ENCODE measurements at regions not wholly inside any gene's neighbourhood (a gene's known extent, or its start where the extent isn't known, plus 50 kb on each side); places are given as distances from the start of the nearest gene placed in this dataset.

DNA sequence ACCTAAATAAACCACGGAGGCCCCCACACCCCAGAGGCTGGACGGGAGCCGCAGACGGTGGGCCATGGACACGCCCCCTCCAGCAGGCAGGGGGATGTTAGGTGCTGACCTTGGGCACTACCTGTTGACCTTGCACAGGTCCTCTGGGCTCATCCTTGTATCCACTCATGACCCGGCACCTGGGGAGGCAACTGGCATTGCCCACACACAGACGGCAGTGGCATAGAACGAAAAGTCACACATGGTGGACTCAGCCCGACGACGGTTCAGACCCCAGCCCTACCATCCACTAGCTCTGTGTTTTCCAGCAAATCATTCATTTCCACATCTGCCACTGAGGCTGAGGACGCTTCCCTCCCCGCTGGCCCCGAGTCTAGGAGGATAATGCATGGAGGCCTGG is 247.7 kb upstream of the PPP2R2D start:
- DNase-seq, result no peak

DNA sequence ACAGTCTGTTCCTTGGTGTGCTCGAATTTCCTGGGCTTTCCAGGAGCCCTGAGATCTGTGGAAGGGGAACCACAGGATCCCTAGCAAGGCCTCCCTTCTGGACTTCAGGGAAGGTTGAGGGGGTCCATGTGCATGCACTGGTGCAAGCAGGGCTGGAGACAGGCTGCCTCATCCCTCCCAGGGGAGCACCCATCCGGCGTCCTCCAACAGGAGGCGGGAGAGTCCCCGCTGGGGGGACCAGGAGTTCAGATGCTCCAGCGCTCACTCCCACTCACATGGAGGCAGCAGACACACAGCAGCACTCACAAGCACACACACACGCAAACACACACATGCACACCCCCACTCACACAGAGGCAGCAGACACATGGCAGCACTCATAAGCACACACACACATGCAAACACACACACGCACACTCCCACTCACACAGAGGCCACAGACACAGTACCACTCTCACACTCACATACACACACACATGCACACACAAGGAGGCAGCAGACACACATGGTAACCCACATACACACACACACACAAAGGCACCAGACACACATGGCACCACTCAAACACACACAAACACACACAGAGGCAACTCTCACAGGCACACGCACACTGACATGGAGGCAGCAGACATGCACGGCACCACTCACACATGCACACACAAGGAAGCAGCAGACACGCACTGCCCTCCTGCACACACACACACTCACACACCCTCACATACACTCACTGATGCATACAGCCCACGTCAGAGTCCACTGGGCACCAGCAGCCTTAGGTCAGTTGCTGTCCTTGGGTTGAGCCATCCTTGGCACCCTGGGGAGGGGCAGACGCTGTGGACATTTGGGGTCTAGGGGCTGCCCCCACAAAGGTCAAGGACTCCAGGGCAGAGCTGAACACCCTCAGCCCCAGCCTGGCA is 247.0 kb upstream of the PPP2R2D start:
- DNase-seq, result no peak

DNA sequence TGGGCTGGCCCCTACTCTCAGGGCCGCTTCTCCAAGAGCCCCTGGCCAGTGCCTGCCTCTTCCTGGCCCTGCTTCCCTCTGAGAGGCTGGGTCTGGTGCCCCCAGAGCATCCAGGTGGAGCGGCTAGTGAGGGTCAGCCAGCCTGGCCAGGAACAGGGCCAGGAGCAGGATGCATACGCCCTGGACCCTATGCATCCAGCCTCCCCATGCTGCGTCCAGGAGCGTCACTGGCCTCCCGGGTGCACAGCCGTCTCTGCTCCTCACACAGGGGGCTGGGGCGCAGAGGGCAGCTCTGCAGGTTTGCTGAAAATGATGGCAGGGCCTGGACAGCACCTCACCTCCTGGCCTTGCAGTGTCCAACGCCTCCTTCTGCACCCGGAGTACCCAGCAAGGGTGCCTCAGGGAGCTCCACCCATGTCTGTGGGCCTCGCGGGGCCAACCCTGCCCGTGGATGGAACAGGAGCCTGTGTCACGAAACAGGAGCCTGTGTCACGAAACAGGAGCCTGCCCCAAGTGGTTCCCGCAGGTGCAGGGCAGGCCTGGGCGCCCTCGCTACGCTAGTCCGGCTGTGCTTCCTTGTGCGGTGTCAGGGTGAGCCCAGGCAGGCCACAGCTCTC is 246.2 kb upstream of the PPP2R2D start:
- no peak for DNase-seq

DNA sequence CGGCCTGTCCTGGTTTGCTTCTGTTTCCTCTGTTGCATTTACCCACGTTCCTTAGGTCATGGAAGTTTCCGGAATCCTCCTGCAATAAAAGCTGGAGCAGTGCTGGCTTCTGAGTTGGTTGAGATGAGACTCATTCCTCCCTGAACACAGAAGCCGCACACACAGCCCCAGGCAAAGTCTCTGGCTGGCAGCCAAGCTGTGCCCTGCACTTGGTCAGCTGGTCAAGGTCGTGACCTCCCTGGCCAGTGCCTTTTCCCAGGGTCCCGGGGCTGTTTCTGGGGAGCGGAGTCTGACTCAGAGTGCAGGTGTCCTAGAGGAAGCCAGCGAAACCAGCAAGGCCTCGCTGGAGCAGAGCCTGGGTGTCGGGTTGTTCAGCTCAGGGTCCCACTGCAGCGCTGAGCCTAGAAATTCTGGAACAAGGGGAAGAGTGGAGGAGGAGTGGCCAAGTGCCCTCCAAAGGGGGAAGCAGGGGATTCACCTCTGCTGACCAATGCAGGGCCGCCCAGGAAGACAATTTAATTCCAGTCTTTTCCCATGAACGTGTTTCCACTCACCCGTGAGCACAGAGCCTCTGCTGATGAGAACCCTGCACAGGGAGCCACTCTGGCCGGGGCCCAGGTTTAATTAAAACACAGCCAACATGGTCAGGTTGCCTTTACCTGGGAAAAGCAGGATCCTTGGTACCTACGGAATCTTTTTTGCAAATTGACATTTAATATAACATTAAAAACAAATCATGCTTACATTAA is 245.5 kb upstream of the PPP2R2D start:
- DNase-seq, result no peak

DNA sequence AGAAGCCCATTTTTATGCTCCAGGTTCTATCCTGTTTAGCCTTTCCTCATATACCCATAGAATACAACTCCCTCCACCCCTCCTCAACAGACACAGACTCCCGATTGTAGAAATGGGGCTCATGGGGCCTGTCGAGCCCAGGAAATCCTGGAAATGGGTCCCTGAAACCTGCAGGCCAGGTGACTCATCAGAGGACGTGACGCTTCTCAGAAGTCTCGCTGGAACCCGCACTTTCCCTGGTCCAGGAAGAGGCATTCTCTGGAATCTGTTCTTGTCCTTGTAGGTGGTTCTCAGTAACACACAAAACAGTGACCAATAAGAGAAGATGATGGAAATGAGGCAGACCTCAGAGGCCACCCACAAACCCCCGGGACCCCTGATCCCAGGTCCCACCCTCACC is 244.8 kb upstream of the PPP2R2D start:
- no peak for DNase-seq

DNA sequence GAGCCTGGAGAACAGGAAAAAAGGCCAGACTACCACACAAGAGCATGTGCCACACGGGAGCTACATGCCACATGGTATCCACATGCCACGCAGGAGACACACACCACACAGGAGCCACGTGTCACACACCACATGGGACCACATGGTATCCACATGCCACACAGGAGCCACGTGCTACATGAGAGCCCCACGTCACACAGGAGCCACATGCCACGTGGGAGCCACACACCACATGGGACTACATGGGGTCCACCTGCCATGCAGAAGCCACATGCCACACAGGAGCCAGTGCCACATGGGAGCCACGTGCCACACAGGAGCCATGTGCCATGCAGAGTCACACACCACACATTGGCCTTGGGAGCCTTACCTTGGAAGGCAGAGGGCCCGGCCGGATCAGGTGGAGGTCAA is 244.4 kb upstream of the PPP2R2D start:
- no peak for DNase-seq

DNA sequence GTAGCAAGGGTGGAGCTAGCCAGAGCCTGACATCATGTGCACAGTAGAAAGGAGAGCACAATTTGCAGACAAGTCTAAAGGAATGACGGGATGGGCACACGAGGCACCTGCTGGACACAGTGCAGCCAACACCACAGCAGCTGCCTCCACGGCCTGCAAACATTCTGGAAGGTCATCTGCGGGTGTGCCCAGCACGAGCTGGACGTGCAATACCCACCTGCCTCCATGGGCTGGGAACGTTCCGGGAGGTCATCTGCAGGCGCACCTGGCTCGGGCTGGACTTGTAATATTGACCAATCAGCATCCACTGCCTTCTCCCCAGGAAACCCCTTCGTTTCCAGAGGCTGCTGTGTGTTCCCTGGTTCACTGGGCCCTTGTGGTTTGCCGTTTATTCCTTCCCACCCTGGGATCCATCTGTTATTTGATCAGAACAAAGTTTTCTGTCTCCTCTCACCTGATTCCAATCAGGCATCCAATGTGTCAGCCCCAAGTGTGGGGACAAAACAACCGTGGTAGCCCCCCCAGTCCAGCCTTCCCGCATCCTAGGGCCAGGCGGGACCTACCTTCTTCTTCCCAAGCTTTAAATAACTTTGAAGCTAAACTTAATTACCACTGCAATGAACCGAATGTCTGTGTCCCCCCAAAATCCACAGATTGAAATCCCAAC is 243.4 kb upstream of the PPP2R2D start:
- DNase-seq, result no peak

DNA sequence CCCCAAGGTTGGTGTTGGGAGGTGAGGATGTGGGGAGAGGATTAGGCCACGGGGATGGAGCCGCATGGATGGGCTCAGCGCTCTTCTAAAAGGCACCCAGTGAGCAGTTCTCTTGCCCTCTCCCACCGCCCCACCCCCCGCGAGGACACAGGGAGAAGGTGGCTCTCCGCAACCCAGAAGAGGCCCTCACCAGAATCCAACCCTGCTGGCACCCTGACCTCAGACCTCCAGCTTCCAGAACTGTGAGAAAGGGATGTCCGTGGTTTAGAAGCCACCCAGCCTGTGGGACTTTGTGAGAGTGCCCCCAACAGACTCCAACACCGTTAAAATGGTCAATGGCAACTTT is 242.8 kb upstream of the PPP2R2D start:
- no peak for DNase-seq

DNA sequence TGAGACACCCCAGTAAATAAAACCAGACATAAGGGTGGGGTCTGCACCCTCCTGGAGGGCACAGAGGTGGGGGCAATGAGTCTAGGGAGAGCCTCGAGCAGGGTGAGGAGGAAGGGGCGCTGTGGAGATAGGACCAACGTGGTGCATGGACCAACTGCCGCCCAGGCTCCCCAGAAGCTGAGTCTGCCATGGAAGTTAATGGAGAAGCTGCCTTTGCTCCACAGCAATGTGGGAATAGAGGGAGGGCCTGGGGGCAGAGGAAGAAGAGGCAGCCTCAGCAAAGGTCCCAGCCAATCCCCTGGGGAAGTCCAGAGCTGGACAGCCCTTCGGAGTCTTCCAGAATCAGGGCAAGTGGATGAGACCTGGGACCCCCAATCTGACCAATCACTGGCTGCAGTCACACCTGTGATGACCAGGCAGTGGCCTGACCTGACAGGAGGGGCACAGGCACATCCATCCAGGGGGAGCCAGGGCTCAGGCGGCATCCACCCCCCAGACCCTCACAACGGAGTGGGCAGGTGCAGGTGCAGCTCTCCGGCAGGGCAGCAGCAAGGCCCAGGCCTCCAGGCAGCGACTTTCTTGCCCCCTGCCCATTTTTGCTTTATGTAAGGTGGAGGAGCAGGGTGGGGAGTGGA is 242.2 kb upstream of the PPP2R2D start:
- no peak for DNase-seq

DNA sequence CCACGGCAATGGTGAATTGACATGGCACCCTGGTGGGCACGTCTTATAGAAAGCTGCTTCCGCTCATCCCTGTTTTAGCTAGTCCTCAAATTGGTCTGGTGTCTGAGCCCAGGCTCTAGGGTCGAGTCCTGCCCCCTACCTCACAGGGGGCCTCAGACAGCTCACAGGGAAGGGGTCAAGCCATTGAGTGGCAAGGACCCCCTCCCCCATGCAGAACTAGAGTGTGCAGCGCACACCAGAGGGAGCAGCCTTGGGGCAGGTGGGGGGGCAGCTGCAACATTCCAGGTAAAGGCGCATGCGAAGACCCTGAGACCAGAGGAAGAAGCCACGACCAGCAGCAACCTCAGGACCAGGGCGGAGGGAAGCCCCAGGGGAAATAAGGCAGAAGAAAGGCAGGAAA is 240.4 kb upstream of the PPP2R2D start:
- no peak for DNase-seq

DNA sequence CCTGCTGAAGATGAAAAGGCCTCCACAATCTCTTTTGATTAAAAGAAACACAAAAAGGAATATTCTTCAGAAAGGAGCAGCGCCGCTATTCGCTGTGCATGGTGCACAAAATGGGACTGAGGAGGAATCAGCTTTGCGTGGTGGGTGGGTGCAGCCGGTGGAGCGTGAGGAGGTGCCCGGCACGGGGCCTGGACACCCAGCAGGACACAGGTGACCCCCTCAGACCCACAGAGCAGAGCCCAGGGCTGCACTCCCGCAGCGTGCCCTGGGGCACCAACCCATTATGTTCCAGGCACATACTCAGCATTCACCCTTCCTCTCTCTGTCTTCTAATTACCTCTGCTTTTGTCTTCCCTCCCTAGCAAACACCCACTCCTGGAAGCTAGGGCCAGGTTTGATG is 238.0 kb upstream of the PPP2R2D start:
- DNase-seq, result no peak

DNA sequence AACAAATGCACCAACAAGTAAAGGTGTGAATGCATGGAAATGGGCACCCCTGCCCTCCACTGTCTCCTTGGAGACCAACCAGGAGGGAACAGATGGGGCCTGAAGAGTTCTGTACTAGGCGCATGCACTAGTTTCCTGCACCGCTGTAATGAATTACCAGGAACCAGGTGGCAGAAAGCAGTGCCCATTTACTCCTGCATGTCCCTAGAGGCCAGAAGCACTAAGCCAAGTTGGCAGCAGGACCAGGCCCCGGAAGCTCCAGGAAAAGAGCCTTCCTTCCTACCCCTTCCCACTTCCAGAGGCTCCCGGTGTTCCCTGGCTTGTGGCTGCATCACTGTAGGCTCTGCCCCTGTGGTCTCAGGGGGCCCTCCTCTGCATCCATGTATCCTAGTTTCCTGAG is 237.5 kb upstream of the PPP2R2D start:
- no peak for DNase-seq

DNA sequence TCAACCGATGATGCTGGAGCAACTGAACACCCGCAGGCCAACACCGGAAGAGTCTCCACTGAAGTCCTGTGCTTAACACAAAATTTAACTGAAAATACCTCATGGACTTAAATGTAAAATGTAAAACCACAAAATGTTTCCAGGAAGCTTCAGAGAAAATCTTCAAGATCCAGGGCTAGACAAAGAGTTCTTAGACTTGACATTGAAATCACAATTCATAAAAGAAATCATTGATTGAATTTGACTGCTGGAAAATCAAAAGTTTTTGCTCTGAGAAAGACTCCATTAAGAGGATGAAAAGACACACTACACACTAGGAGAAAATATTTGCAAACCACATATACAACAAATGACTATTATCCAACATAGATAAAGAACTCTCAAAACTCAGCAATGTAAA is 234.7 kb upstream of the PPP2R2D start:
- no peak for DNase-seq

DNA sequence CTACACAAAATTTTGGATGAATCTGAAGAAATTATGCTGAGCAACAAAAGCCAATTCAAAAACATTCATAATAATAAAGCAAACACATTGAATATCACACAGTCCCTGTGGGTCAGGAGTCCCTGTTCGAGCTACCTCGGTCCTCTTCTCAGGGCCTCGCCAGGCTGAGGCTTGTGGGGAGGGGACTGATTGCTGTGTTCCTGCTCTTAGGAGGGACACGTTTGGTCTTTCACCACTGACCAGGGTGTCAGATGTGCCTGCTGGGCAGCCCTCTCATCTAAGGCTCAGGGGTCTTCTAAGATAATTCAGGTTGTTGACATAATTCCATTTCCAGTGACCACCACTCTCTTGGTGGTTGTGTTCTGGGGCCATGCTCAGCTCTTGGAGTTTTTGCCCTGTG is 233.8 kb upstream of the PPP2R2D start:
- no peak for DNase-seq

DNA sequence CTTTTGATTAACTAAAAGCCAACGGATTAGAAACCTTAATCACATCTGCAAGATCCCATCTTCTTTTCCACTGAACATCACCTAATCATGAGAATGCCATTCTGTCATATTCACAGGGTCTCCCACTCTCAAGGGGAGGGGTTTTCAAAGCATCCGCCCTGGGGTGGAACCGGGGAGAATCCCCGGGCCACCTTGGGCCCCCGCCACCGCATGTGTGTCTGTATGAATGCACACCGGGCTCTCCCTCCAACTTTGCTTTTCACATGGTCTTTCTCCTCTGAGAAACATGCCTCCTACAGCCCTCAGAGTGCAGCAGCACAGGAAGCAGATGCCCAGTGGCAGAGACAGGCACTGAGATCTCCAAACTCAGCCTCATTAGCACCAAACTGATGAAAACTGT is 233.2 kb upstream of the PPP2R2D start:
- no peak for DNase-seq

DNA sequence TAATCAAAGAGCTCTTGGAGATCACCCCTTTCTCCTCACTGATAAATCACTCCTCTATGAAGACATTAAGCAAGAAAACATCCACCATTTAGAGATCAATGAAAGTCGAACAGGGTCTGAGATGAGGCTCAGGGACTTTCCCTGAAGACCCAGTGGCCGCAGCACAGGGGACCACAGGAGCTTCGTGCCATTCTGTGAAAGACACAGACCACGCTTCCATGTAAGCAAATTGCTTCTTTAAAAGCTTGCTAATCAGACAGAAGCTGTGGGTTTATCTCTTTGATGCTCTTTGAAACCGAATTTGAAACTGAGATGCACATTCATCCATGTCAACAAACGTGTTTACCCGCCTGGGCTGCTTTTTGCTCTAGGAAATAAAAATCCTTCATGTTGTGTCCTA is 231.9 kb upstream of the PPP2R2D start:
- no peak for DNase-seq

DNA sequence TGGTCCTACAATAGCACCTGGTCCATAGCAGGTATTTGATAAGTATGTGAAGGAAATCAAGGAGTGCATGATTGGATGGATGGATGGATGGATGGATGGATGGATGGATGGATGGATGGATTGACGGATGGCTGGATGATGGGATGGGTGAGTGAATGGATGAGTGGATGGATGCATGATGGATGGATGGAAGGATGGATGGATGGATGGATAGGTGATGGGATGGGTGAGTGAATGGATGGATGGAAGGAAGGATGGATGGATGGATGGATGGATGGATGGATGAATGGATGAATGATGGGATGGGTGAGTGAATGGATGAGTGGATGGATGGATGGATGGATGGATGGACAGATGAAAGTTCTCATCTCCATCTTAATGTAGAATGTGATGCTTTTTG is 231.0 kb upstream of the PPP2R2D start:
- DNase-seq, result no peak

DNA sequence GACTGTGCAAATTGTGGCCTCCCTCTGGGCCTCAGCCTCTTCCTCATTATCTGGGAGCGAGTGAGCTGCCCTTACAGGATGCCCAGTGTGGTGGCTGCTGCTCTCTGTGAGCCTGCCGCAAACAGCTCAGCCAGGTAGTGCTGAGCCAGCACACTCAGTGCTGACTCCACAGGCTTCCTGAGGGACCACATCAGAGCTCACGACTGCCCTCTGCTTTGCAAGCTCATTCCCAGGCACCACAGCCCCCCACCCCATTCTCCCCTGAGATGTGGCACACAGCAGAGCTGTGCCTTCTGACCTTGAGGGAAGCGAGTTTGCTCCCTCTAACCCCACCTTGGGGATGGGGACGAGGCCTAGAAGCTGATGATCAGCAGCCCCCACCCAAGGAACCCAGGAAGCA is 230.5 kb upstream of the PPP2R2D start:
- no peak for DNase-seq

DNA sequence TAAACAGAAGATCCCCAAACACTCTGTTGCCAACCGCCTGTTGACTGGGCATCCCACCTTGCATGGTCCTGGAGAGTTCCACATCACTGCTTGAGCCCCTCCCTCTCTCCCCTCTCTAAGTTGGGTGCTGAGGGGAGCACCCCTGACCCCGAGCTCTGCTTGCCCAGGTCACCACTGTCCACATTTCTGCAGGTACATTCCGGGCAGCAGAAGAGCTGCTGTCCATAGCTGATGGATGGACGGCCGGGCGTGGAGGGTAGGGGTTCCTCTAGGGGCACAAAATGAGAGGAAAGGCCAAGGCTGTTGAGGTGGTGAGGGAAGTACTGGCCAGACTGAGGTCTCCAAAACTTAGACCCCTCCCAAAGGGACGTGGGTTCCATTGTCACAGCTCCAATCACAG is 227.4 kb upstream of the PPP2R2D start:
- no peak for DNase-seq

DNA sequence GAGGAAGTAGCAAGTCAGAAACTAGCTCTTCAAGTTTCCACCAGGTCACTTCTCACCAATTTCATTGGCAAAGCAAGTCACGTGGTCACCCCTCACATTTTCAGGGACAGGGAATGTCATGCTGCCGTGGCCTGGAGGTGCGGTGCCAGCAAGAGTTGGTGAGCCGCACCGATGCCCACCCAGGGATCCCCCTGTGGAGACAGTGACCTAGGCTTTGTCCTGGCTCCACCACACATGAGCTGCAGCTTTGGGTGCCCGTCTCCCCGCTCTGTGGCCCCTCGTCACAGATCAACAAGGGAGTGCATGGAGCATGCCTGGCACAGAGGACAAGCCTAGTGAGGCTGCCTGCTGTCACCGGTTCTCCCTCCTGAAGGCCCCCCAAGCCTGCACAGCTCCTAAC is 226.7 kb upstream of the PPP2R2D start:
- no peak for DNase-seq

DNA sequence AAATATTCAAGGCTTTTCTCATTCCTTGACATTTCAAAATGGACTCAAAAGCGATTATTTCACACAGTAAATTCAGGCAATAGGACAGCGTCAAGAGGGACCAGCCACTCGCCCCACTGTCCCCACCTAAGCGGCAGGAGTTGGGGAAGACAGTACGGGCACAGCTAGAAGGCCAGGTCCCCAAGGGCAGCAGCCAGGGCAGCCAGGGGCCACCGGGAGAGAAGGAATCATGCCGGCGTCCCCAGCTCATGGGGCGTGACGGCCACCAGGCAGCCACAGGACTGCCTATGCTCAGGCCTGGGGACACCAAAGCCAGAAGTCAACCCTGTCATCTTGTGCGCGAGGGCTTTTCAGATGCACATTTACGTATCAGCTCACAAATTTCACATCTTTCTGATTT is 225.7 kb upstream of the PPP2R2D start:
- DNase-seq, result no peak

DNA sequence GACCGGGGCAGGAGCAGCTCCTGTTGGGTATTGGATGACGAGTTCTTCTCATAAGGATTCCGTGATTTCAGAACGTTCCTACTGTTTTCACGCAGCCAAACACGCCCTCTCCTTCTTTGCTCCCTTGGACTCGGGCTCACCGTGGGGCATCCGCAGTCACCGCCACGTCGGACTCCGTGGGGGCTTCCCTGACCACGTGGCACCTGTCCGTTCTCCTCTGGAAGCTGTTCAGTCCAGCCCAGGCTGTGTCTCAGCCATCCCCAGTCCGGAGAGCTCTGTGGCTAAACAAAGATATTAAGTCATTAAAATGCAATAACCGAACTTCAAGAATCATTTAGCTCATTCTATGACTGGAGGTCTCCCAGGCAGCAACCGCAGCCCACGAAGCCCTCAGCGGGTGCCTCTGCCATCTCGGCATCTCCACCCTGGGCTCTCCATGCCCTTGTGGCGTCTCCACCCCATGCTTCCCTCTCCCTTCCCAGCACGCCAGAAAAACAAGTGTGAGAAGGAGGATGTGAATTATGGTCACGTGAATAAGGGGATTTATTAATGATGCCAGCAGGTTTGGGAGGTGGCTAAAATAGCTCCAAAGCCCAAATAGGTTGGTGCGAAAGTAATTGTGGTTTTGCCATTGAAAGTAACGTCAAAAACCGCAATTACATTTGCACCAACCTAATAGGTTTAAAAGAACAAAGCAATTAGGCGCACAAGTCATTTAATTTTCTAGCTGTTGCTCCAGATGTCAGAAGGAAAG is 224.6 kb upstream of the PPP2R2D start:
- DNase-seq, result no peak

Measured in NCI-H526 (cell line).